NT2/D1 (cell line): ENCODE measurements at regions not wholly inside any gene's neighbourhood (a gene's known extent, or its start where the extent isn't known, plus 50 kb on each side); places are given as distances from the start of the nearest gene placed in this dataset.

Experiments
- SUZ12 ChIP-seq: IDR thresholded peaks from 2 replicates; pipeline ENCODE4 v1.6.1; 2011; ENCODE audit not compliant: insufficient read length, insufficient read depth; ENCODE audit errors: extremely low read depth
- YY1 ChIP-seq: IDR thresholded peaks from 2 replicates; pipeline ENCODE4 v1.6.1; 2011; ENCODE audit not compliant: insufficient read length, insufficient read depth
- ZNF274 ChIP-seq: IDR thresholded peaks from 2 replicates; pipeline ENCODE4 v1.6.1; 2011; ENCODE audit warnings: mild to moderate bottlenecking, low read depth, low read length

GRCh38 chr22:49662681-49663080, 165.0 kb downstream of the BRD1 start:
- TF ChIP-seq ZNF274 (no peak), YY1 (no peak), SUZ12 (no peak)
